HG03439 (cell line): ENCODE measurements at regions not wholly inside any gene's neighbourhood (a gene's known extent, or its start where the extent isn't known, plus 50 kb on each side); places are given as distances from the start of the nearest gene placed in this dataset.

Experiments
- ATAC-seq: cut with Tn5 transposase; IDR thresholded peaks from one replicate; pipeline ENCODE4 v1.9.1; 2021; ENCODE audit warnings: mild to moderate bottlenecking, moderate library complexity; ENCODE audit not compliant: unreplicated experiment

DNA sequence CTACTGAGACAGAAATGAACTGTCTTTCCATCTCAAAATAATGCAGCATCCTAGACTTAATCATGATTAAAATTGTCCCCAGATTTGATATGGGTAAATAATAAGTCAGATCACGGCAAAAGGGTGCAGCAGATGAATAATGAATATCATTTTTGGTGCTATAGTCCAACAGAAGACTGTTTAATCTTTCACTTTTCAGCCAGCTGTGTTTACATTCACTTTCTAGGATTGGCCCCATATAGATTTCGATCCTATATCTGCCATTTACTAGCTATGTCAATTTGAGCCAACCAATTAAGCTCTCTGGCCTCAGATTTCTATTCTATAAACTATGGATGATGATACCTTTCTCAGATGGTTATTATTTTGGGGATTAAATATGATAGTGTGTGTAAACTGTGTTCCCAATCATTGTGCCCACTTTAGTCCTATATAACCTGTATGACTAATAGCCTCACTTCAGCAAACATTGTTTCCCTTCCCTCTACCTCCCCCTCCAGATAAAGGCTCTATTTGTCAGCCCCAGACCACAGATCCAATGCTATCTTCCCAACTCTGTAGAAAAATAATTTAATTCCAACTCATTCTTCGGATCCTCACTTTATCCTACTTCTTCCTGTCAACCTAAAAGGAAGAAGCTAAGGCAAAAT lies 53.6 kb upstream of the NT5E start:
- ATAC-seq: no peak

GRCh38 chr6:85395746-85396145 lies 54.1 kb upstream of the NT5E start:
- no peak for ATAC-seq

DNA sequence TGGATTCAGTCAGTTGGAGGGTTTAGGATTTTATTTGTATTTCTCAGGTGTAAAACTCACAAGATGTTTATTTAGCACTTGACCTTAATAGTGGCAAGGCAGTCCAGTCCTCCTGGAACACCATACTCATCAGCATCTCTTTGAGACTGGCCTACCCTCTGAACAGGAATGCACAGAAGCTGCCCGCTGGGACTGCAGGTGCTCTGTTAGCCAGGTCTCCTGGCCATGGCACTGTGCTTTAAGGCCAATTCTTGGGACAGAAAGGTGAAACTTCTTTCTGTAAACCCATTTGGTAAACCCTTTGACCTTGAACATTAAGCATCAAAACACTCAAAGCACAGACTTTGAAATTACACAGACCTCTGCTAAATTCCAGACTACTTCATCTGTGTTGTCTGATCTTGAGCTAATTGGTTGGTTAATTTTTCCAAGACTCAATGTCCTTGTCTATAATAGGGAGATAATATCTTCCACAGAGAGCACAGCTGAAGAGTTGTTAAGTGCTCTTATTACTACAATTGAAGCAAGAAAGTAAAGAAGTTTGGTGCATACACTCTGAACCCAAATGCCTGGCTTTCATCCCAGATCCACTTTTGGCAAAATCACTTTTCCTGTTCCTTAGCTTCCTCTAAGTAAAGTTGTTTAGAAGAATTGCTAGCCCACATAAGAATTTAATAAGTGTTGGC lies 54.9 kb upstream of the NT5E start:
- no peak for ATAC-seq

DNA sequence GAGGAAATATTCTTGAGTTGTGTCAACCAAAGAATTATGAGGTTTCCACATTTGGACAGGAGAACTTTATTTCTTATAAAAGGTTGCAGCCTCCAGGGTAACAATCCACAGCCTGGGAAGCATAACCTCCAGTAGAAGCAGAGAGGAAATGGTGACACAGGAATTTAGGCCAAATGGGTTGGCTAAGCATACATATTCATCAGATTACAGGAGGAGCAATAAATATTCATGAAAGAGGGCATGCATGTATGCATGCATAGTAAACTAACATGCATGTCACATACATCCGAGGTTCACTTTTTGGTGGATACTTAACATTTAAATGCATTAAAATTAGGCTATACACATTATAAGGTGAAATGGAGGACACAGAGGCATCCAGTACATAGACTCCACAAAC lies 55.7 kb upstream of the NT5E start:
- no peak for ATAC-seq

DNA sequence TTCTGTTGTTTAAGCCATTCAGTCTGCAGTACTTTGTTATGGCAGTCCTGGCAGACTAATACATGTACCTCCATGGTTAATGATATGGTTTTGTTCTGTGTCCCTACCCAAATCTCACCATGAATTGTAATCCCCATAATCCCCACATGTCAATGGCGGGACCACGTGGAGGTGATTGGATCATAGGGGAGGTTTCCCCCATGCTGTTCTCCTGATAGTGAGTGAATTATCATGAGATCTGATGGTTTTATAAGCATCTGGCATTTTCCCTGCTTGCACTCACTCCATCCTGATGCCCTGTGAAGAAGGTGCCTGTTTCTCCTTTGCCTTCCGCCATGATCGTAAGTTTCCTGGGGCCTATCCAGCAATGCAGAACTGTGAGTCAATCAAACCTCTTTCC lies 57.5 kb upstream of the NT5E start:
- no peak for ATAC-seq

GRCh38 chr6:85390775-85391174 lies 59.1 kb upstream of the NT5E start:
- ATAC-seq: no peak

GRCh38 chr6:85390105-85390728 lies 59.7 kb upstream of the NT5E start:
- ATAC-seq: no peak

GRCh38 chr6:85389151-85389797 lies 60.6 kb upstream of the NT5E start:
- ATAC-seq: no peak

DNA sequence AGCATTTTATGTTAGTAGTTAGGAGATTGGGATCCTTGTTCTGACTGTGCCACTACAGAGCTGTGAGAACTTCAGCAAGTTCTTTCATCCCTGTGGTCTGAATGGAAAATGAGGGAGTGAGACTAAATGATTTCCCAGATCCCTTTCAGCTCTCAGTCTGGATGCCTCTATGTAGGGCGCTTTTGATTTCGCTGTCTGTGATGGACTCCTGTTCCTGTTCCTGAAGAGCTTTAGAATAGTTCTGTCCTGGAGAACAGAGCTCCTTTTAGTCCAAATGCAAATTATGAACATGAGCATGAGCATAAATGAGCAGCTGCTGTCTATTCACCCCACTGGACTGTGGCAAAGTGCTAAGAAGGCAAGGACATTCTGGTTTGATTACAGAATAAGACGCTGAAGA lies 61.4 kb upstream of the NT5E start:
- ATAC-seq: no peak

DNA sequence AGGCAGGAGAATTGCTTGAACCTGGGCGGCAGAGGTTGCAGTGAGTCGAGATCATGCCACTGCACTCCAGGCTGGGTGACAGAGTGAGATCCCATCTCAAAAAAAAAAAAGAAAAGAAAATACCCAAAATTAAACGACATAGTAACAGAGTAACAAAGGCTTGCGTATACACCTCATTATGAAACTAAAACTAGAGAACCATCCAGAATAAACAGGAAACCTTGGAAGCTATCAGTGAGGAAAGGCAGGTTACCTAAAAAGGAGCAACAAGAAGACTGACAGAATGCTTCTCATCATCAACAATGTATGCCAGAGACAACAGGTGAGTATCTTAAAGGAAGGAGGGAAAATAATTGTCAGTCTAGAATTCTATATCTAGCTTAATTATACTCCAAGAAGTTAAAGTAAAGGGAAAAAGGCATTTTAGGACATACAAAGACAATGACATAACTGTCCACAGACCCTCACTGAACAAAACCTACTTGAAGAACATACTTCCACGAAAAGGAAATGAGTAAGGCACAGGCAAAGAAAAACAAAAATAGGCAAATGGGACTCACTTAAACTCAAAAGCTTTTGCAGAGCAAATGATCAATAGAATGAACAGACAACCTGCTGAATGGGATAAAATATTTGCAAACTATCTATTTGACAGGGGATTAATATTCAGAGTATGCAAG lies 64.1 kb upstream of the NT5E start:
- ATAC-seq: no peak

DNA sequence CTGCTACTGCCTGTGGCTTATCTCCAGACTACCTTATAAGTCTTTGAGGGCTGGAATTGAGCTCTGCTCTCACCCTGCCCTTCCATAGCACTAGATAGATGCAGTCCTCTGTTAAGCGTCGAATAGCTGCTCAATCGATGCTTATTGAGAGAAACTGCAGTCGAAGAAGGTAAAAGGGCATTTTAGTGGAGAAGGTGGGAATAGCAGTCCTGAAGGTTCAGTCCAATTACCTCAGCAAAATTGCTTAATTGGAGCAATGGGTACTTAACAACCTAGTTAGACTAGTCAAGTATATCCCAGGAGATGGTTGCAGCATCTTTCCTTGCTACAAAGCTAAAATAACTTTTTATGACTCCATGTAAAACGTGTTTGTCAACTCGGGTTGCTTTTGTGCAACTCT lies 66.8 kb upstream of the NT5E start:
- no peak for ATAC-seq

GRCh38 chr6:85382541-85382940 lies 67.3 kb upstream of the NT5E start:
- ATAC-seq: no peak

GRCh38 chr6:85372915-85373270 lies 77.0 kb upstream of the NT5E start:
- no peak for ATAC-seq

DNA sequence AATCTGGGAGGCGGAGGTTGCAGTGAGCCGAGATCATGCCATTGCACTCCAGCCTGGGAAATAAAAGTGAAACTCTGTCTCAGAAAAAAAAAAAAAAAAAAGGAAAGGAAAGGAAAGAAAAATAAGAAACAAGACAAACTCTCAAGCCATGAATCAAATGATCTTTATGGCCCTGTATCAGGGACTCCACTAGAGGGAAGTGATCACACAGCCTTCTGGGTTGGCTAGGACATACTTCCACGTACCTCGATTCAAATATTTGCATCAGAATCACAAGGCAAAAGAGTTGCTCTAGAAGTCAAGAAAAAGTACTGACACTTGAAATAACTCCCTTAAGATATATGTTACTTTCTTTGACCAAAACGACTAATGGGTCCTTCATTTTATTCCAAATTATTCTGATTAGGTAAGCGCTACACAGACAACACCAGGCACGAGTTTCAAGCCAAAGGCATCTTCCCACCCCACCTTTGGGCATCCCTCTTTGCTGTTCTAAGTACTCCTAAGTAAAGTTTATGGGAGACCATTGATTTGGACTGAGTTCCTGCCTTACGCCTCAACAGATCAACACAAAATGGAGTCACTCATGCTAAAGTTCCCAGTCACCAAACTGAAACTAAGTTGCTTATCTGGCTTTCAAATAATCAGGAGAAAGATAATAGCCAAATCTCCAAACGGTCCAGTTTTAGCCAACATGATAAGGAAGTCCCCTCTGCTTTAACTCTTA lies 77.5 kb upstream of the NT5E start:
- no peak for ATAC-seq

DNA sequence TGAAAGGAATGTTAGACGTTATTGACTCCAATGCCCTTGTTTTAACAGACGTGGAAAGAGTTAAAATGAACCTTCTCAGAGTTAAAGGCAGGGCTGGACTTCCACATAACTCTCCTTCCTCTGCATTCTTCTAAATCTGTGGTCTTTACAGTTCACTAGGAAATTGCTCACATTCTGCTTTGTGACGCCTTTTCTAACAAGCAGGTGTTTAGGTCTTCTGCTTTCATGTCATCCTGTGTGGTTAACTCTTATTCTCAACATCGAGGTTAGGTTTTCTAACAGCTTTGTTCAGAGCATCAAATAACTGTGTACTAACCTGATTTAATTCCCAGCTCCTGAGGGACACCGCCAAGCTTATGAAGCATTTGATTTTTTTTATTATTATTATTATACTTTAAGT lies 81.3 kb upstream of the NT5E start:
- no peak for ATAC-seq

DNA sequence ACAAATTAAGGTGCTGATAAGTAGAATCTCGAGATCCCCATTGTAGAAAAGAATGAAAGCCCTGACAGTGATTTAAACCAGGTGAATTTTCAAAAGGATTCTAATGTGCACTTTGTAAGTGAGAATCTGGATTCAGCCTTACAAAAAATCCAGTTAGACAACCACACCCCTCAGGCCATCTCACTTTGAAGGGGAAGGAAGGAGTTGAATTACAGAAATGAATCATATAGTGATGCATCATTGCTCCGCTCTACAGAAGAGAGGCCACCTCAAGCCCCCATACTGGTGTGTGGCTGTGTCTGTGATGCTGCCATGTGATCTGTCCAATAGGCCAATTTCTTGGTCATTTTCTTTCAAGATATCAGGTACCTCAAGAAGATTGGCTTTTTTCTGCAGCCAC lies 85.5 kb upstream of the NT5E start:
- no peak for ATAC-seq

DNA sequence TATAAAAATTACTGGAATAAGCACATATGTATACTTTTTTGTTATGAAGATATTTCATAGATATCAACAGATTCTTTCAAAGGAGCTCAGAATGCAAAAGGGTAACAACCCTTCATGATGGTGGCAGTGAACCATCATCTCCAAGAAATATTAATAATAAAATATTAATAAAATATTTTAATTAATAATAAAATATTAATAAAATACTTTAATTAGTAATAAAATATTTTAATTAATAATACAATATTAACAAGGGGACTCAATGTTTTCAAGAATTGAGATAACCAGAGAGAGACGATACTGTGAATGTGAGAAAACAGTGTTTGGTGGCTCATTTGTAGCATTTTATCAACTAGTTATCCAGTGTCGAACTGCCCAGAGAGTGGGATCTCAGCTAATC lies 86.0 kb upstream of the NT5E start:
- ATAC-seq: no peak

- ATAC-seq: no peak
Measured at GRCh38 chr6:85362652-85363310, 87.1 kb upstream of the NT5E start.

DNA sequence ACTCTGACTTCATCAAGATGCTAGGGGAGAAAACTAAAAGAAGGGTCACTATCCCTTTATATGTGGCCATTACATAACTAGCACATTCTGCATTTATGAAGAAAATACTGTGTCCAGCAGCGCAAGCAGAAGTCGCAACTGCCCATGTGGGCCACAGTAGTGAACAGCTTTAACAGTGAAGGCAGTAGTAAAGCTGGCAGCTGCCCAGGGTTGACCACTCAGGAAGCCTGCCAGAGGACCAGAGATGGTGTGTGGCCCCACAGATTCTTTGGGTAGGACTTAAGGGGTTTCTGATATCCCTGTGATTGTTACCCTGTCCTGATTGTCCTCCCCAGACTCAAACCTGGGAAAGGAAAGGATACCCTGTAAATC lies 88.3 kb upstream of the NT5E start:
- ATAC-seq: no peak
